HG03280 (cell line): ENCODE measurements at regions not wholly inside any gene's neighbourhood (a gene's known extent, or its start where the extent isn't known, plus 50 kb on each side); places are given as distances from the start of the nearest gene placed in this dataset.

ENCODE experiments used
- ATAC-seq: cut with Tn5 transposase; IDR thresholded peaks from one replicate; pipeline ENCODE4 v1.9.1; 2021; ENCODE audit warnings: mild to moderate bottlenecking, moderate library complexity; ENCODE audit not compliant: unreplicated experiment

GRCh38 chr7:17507717-17508116 lies 209.3 kb downstream of the AHR start:
- no peak for ATAC-seq

- no peak for ATAC-seq
These were observed 213.8 kb downstream of the AHR start for GRCh38 chr7:17512181-17512675.

- no peak for ATAC-seq
These were observed 218.3 kb downstream of the AHR start for GRCh38 chr7:17516771-17517170.

GRCh38 chr7:17520941-17521340 lies 222.5 kb downstream of the AHR start:
- no peak for ATAC-seq

- no peak for ATAC-seq
These were observed 223.0 kb downstream of the AHR start for GRCh38 chr7:17521437-17521836.

- peak; percentile 87 for ATAC-seq
These were observed 225.6 kb downstream of the AHR start for GRCh38 chr7:17523813-17524739.

GRCh38 chr7:17524746-17525145 lies 226.3 kb downstream of the AHR start:
- ATAC-seq, result peak; percentile 6

- ATAC-seq, result no peak
These were observed 228.2 kb downstream of the AHR start for GRCh38 chr7:17526621-17527020.

GRCh38 chr7:17528636-17529035 lies 230.2 kb downstream of the AHR start:
- ATAC-seq, result no peak

- ATAC-seq, result no peak
These were observed 231.8 kb downstream of the AHR start for GRCh38 chr7:17530244-17530643.

GRCh38 chr7:17530741-17531421 lies 232.4 kb downstream of the AHR start:
- peak; percentile 62 for ATAC-seq

- ATAC-seq, result no peak
These were observed 234.5 kb downstream of the AHR start for GRCh38 chr7:17532861-17533404.

GRCh38 chr7:17534348-17534747 lies 235.9 kb downstream of the AHR start:
- ATAC-seq, result no peak

GRCh38 chr7:17535776-17536175 lies 237.3 kb downstream of the AHR start:
- no peak for ATAC-seq

- no peak for ATAC-seq
These were observed 245.9 kb downstream of the AHR start for GRCh38 chr7:17544401-17544800.

- no peak for ATAC-seq
These were observed 246.9 kb downstream of the AHR start for GRCh38 chr7:17545348-17545747.

- no peak for ATAC-seq
These were observed 247.7 kb downstream of the AHR start for GRCh38 chr7:17546189-17546588.

GRCh38 chr7:17546592-17546991 lies 248.1 kb downstream of the AHR start:
- no peak for ATAC-seq

- no peak for ATAC-seq
These were observed 249.7 kb downstream of the AHR start for GRCh38 chr7:17548014-17548653.

GRCh38 chr7:17549406-17549805 lies 251.0 kb downstream of the AHR start:
- no peak for ATAC-seq

GRCh38 chr7:17552373-17552772 lies 253.9 kb downstream of the AHR start:
- no peak for ATAC-seq
